GM12878 (cell line): ENCODE measurements at regions not wholly inside any gene's neighbourhood (a gene's known extent, or its start where the extent isn't known, plus 50 kb on each side); places are given as distances from the start of the nearest gene placed in this dataset.

Experiments used
- ATAC-seq: fragments of 200-7000 bp; cut with Tn5 transposase; 3 replicates; pipeline ENCODE4 v1.9.1; 2020; ENCODE audit warnings: mild to moderate bottlenecking, moderate library complexity
- BruUV-seq: library from RNA; stranded (reverse); fragments of 400-500 nt; replicated peaks from 2 replicates; lab custom pipeline; 2021; lab: Mats Ljungman, UMichigan
- CTCF ChIA-PET: fragments of 300-600 bp; sonication (Branson Sonifier 250); formaldehyde crosslinking; extraction: SDS; loops from one replicate; lab custom pipeline; 2021; ENCODE audit warnings: inconsistent platforms; lab: Yijun Ruan, JAX
- POLR2A ChIA-PET: fragments of 350-600 bp; formaldehyde crosslinking; extraction: SDS; loops from one replicate; lab custom pipeline; 2021; ENCODE audit warnings: inconsistent platforms; lab: Charles Lee
- RAD21 ChIA-PET: fragments of 300-600 bp; sonication (Branson Sonifier 250); formaldehyde crosslinking; loops from one replicate; lab custom pipeline; 2023; ENCODE audit warnings: antibody characterized with exemption; ENCODE audit not compliant: unreplicated experiment; lab: Charles Lee
- SMC1A ChIA-PET: fragments of 300-600 bp; sonication (Branson Sonifier 250); formaldehyde crosslinking; loops from one replicate; lab custom pipeline; 2023; ENCODE audit not compliant: unreplicated experiment, uncharacterized antibody; lab: Charles Lee
- DNase-seq: peaks from one replicate; pipeline ENCODE4 v3.0.0-alpha.2; 2011; ENCODE audit warnings: low read depth, low spot score
- FAIRE-seq: peaks from 3 replicates; lab custom pipeline; 2011; peaks lifted over from hg19 to GRCh38; lab: Jason Lieb, UNC
- H2AFZ ChIP-seq: 2 replicates; pipeline ENCODE4 v1.6.0; 2011; ENCODE audit warnings: low read depth, low read length, control low read depth; ENCODE audit not compliant: control insufficient read depth
- H3K27ac ChIP-seq: 2 replicates; pipeline ENCODE4 v1.5.1; 2011; ENCODE audit warnings: control low read depth; ENCODE audit not compliant: control insufficient read depth, insufficient read depth
- H3K27me3 ChIP-seq, 2 experiments: replicated peaks in 1 of 2; 2 replicates each; pipeline versions ENCODE4 v1.6.0 to v1.6.1; 2011; ENCODE audit warnings: low read length in 1 of 2; ENCODE audit not compliant: control insufficient read depth in 2 of 2, insufficient read depth in 2 of 2
- H3K36me3 ChIP-seq, 2 experiments: 2 replicates each; pipeline ENCODE4 v1.5.1; 2011; ENCODE audit warnings: low read length in 1 of 2; ENCODE audit not compliant: control insufficient read depth in 2 of 2, insufficient read depth in 2 of 2
- H3K4me1 ChIP-seq: 2 replicates; pipeline ENCODE4 v1.6.1; 2011; ENCODE audit warnings: mild to moderate bottlenecking, low read length, moderate library complexity, mixed read lengths; ENCODE audit not compliant: control insufficient read depth, insufficient read depth
- H3K4me2 ChIP-seq: 2 replicates; pipeline ENCODE4 v1.6.0; 2011; ENCODE audit warnings: control low read depth; ENCODE audit not compliant: control insufficient read depth, insufficient read depth
- H3K4me3 ChIP-seq: fragments of 200-600 bp; sonication (generic); 2 replicates; pipeline ENCODE4 v1.5.1; 2016
- H3K79me2 ChIP-seq: 2 replicates; pipeline ENCODE4 v1.6.0; 2011; ENCODE audit warnings: low read length; ENCODE audit not compliant: control insufficient read depth, insufficient read depth
- H3K9ac ChIP-seq: 2 replicates; pipeline ENCODE4 v1.8.0; 2011; ENCODE audit warnings: low read length, control low read depth, mixed read lengths; ENCODE audit not compliant: control insufficient read depth, insufficient read depth
- H3K9me3 ChIP-seq: replicated peaks from 3 replicates; pipeline ENCODE4 v1.5.1; 2011; ENCODE audit warnings: mild to moderate bottlenecking, low read length; ENCODE audit not compliant: control insufficient read depth, insufficient read depth
- H4K20me1 ChIP-seq: 2 replicates; pipeline ENCODE4 v1.6.0; 2011; ENCODE audit not compliant: control insufficient read depth, insufficient read depth
- ATF7 ChIP-seq: fragments of 450-650 bp; IDR thresholded peaks from 2 replicates; pipeline ENCODE4 v1.6.1; 2016; ENCODE audit warnings: low read depth, mild to moderate bottlenecking
- CREM ChIP-seq: IDR thresholded peaks from 2 replicates; pipeline ENCODE4 v1.6.1; 2014; ENCODE audit warnings: antibody characterized with exemption, low read depth
- NFXL1 ChIP-seq: fragments of 450-650 bp; IDR thresholded peaks from 2 replicates; pipeline ENCODE4 v1.6.1; 2017; ENCODE audit warnings: antibody characterized with exemption, mild to moderate bottlenecking, borderline replicate concordance
- RCOR1 ChIP-seq: conservative IDR thresholded peaks from 2 replicates; pipeline ENCODE4 v1.6.1; 2012; ENCODE audit warnings: low read depth, low read length, improper control_type of control experiment
- RFX5 ChIP-seq: IDR thresholded peaks from 2 replicates; pipeline ENCODE4 v1.6.1; 2011; ENCODE audit warnings: low read depth, low read length, improper control_type of control experiment
- ZBTB40 ChIP-seq: fragments of 450-650 bp; IDR thresholded peaks from 2 replicates; pipeline ENCODE4 v1.6.1; 2016; ENCODE audit warnings: mild to moderate bottlenecking, moderate library complexity, borderline replicate concordance
- ZNF384 ChIP-seq: IDR thresholded peaks from 2 replicates; pipeline ENCODE4 v1.6.1; 2012; ENCODE audit warnings: low read depth, mild to moderate bottlenecking, low read length, improper control_type of control experiment, borderline replicate concordance
- WGBS: methylation state at CpG from one replicate; pipeline ENCODE4 v1.1.6; 2016; ENCODE audit warnings: low lambda C conversion rate; ENCODE audit not compliant: insufficient replicate concordance, insufficient coverage; ENCODE audit errors: missing lambda C conversion rate; 5-methylcytosine and 5-hydroxymethylcytosine counted together
- in situ Hi-C: fragments of 300-500 bp; cut with MboI; formaldehyde crosslinking; loops from 9 replicates; pipeline ENCODE4 v1.14.3; 2018; ENCODE audit warnings: mixed read lengths
- intact Hi-C: fragments of 100-400 bp; cut with micrococcal nuclease; formaldehyde crosslinking; loops from one replicate; pipeline ENCODE4 v1.14.2; 2022; ENCODE audit not compliant: unreplicated experiment

- WGBS, result 20% methylated on average over 2 of the region's 2 CpGs
- H3K4me1 ChIP-seq, result no peaks in the 10 kb centered on the region
- no peaks in the 10 kb centered on the region for H3K9me3 ChIP-seq
- no peaks in the 10 kb centered on the region for H4K20me1 ChIP-seq
- TF ChIP-seq RCOR1, result no peak
- no peak for TF ChIP-seq ZNF384
- TF ChIP-seq RFX5, result no peak
- POLR2A ChIA-PET, result no interaction called here
- DNase-seq (no peak), FAIRE-seq (no peak), ATAC-seq (no peak)
- H3K9ac ChIP-seq, result no peak overlapping the region
- H3K4me2 ChIP-seq, result no peak overlapping the region
- SMC1A ChIA-PET, result no interaction called here
- no peak overlapping the region for H3K4me3 ChIP-seq
- CTCF ChIA-PET, result interaction anchor here (1.1 kb wide), 1 partner anchor 12 kb away, joined by 3 read pairs; no protein-coding TSS in a partner anchor
- intact Hi-C loops, result no loop called here
- no TSS peak for BruUV-seq
- H2AFZ ChIP-seq, result no peak overlapping the region
- H3K27me3 ChIP-seq, result no peaks in the 10 kb centered on the region
- RAD21 ChIA-PET, result no interaction called here
- in situ Hi-C loops, result no loop called here
- H3K27ac ChIP-seq, result no peak overlapping the region
- no peaks in the 10 kb centered on the region for H3K79me2 ChIP-seq
- no peaks in the 10 kb centered on the region for H3K36me3 ChIP-seq
Observed at GRCh38 chr3:157876556-157876955, 229.7 kb downstream of the SHOX2 start.

- RAD21 ChIA-PET, result no interaction called here
- CTCF ChIA-PET, result interaction anchor here (1.2 kb wide), 2 partner anchors 14 to 299 kb away, joined by 3 read pairs; no protein-coding TSS in a partner anchor
- Histone ChIP-seq H3K27ac (no peak overlapping the region), H3K4me1 (no peaks in the 10 kb centered on the region), H3K27me3 (no peaks in the 10 kb centered on the region), H3K79me2 (no peaks in the 10 kb centered on the region), H3K9ac (no peak overlapping the region), H3K36me3 (no peaks in the 10 kb centered on the region), H3K4me2 (no peak overlapping the region), H2AFZ (no peak overlapping the region), H3K4me3 (no peak overlapping the region), H3K9me3 (no peaks in the 10 kb centered on the region), H4K20me1 (no peaks in the 10 kb centered on the region)
- intact Hi-C loops (no loop called here), in situ Hi-C loops (no loop called here)
- TF ChIP-seq ATF7 (no peak), CREM (no peak), NFXL1 (no peak), ZBTB40 (no peak)
- SMC1A ChIA-PET, result interaction anchor here (1.3 kb wide), 1 partner anchor 561 kb away, joined by 4 read pairs; no protein-coding TSS in a partner anchor
- FAIRE-seq (no peak), DNase-seq (no peak), ATAC-seq (no peak)
- BruUV-seq, result no TSS peak
- 0% methylated on average over 1 of the region's 1 CpG for whole genome bisulfite sequencing
- POLR2A ChIA-PET, result no interaction called here
Observed at GRCh38 chr3:157872902-157873301, 233.3 kb downstream of the SHOX2 start.
